ENCODE measurements at regions not wholly inside any gene's neighbourhood (a gene's known extent, or its start where the extent isn't known, plus 50 kb on each side); places are given as distances from the start of the nearest gene placed in this dataset.
"Not testable (repeated sequence)": the region's sequence is repeated elsewhere in the genome, so short reads cannot be mapped to it uniquely, and the experiment has no call there.

GRCh38 chr21:31530897-31531705 is 128.4 kb upstream of the SOD1 start:
- no peak for DNase-seq

- no peak for DNase-seq
Observed at GRCh38 chr21:31530364-31530763, 129.1 kb upstream of the SOD1 start.

GRCh38 chr21:31529406-31529805 is 130.1 kb upstream of the SOD1 start:
- DNase-seq = no peak

- no peak for DNase-seq
Observed at GRCh38 chr21:31526040-31526439, 133.5 kb upstream of the SOD1 start.

GRCh38 chr21:31524140-31524539 is 135.4 kb upstream of the SOD1 start:
- no peak for DNase-seq

- DNase-seq = no peak
Observed at GRCh38 chr21:31521515-31521914, 138.0 kb upstream of the SOD1 start.

- DNase-seq = no peak
Observed at GRCh38 chr21:31520561-31521098, 138.9 kb upstream of the SOD1 start.

- DNase-seq = no peak
Observed at GRCh38 chr21:31518580-31518979, 140.9 kb upstream of the SOD1 start.

- no peak for DNase-seq
Observed at GRCh38 chr21:31517664-31518414, 141.7 kb upstream of the SOD1 start.

GRCh38 chr21:31515253-31515652 is 144.2 kb upstream of the SOD1 start:
- DNase-seq = no peak

- DNase-seq = no peak
Observed at GRCh38 chr21:31514598-31514997, 144.9 kb upstream of the SOD1 start.

- not testable (repeated sequence) for DNase-seq
Observed at GRCh38 chr21:31513541-31513940, 146.0 kb upstream of the SOD1 start.

- not testable (repeated sequence) for DNase-seq
Observed at GRCh38 chr21:31511999-31512398, 147.5 kb upstream of the SOD1 start.

GRCh38 chr21:31511258-31511657 is 148.2 kb upstream of the SOD1 start:
- no peak for DNase-seq

- DNase-seq = peak; percentile 71
Observed at GRCh38 chr21:31509194-31510017, 150.1 kb upstream of the SOD1 start.

GRCh38 chr21:31505975-31506374 is 153.5 kb upstream of the SOD1 start:
- no peak for DNase-seq

GRCh38 chr21:31503939-31504338 is 155.6 kb upstream of the SOD1 start:
- no peak for DNase-seq

- DNase-seq = no peak
Observed at GRCh38 chr21:31503467-31503866, 156.0 kb upstream of the SOD1 start.

GRCh38 chr21:31502537-31503143 is 156.9 kb upstream of the SOD1 start:
- DNase-seq = no peak

- DNase-seq = no peak
Observed at GRCh38 chr21:31501926-31502325, 157.6 kb upstream of the SOD1 start.

GRCh38 chr21:31500982-31501381 is 156.9 kb upstream of the TIAM1 start:
- DNase-seq = no peak

GRCh38 chr21:31500071-31500470 is 156.0 kb upstream of the TIAM1 start:
- no peak for DNase-seq

- DNase-seq = no peak
Observed at GRCh38 chr21:31498985-31499384, 154.9 kb upstream of the TIAM1 start.

Measured in hematopoietic multipotent progenitor cell treated with erythropoietin and hydrocortisone succinate and interleukin-3 and kit ligand, for 8 days (in vitro differentiated cells).